HCT116 (cell line): ENCODE measurements at regions not wholly inside any gene's neighbourhood (a gene's known extent, or its start where the extent isn't known, plus 50 kb on each side); places are given as distances from the start of the nearest gene placed in this dataset.

Source experiments
- ATAC-seq: fragments of 200-7000 bp; cut with Tn5 transposase; 2 replicates; pipeline ENCODE4 v1.9.1; 2020; ENCODE audit warnings: mild to moderate bottlenecking, moderate library complexity
- BruUV-seq: library from RNA; stranded (reverse); fragments of 400-500 nt; replicated peaks from 2 replicates; lab custom pipeline; 2021; lab: Mats Ljungman, UMichigan
- CTCF ChIA-PET: fragments of 300-600 bp; sonication (Branson Sonifier 250); formaldehyde crosslinking; loops from one replicate; lab custom pipeline; 2021; ENCODE audit warnings: antibody characterized with exemption; lab: Charles Lee
- POLR2A ChIA-PET: fragments of 300-600, 350-600 bp; sonication (Branson Sonifier 250); formaldehyde crosslinking; loops from one replicate; lab custom pipeline; 2021; ENCODE audit warnings: antibody characterized with exemption; lab: Charles Lee
- RAD21 ChIA-PET, 2 experiments: fragments of 300-600 bp; sonication (Branson Sonifier 250); formaldehyde crosslinking; loops; one replicate each; lab custom pipeline; 2023; ENCODE audit warnings: low total read pairs in 2 of 2; ENCODE audit not compliant: uncharacterized antibody in 2 of 2, unreplicated experiment in 2 of 2, low non-redundant PET in 1 of 2; lab: Charles Lee
- DNase-seq: peaks from one replicate; pipeline ENCODE4 v3.0.0-alpha.2; 2010; ENCODE audit warnings: low read depth, low spot score
- H2AFZ ChIP-seq: fragments of 200-600 bp; shearing (Covaris generic), sonication (generic); 2 replicates; pipeline ENCODE4 v1.6.1; 2017; ENCODE audit warnings: low read depth, mixed run types, mixed read lengths, antibody characterized with exemption, low read length; ENCODE audit not compliant: poor library complexity, severe bottlenecking
- H3K27ac ChIP-seq: 2 replicates; pipeline ENCODE4 v1.5.1; 2012; ENCODE audit warnings: low read depth, low read length
- H3K27me3 ChIP-seq: fragments of 200-600 bp; sonication (generic); 2 replicates; pipeline ENCODE4 v1.6.1; 2016; ENCODE audit warnings: mixed run types, low read length, mixed read lengths; ENCODE audit not compliant: insufficient read depth
- H3K36me3 ChIP-seq, 2 experiments: fragments of 200-500 bp in 1 of 2; fragments of 200-600 bp in 1 of 2; sonication (Bioruptor generic) in 1 of 2; sonication (generic) in 1 of 2; 2 replicates each; pipeline versions ENCODE4 v1.5.1 to v1.6.1; 2014 to 2016; ENCODE audit warnings: low read length in 2 of 2, inconsistent platforms in 1 of 2, mixed read lengths in 1 of 2, mixed run types in 1 of 2; ENCODE audit not compliant: insufficient read depth in 2 of 2, control insufficient read depth in 1 of 2
- H3K4me1 ChIP-seq, 2 experiments: fragments of 200-600 bp in 1 of 2; sonication (generic) in 1 of 2; 2 replicates each; pipeline versions ENCODE4 v1.5.1 to v1.6.1; 2012 to 2017; ENCODE audit warnings: low read length in 2 of 2, inconsistent platforms in 1 of 2, mild to moderate bottlenecking in 1 of 2, mixed read lengths in 1 of 2, mixed run types in 1 of 2, moderate library complexity in 1 of 2; ENCODE audit not compliant: insufficient read depth in 2 of 2, control insufficient read depth in 1 of 2
- H3K4me2 ChIP-seq: fragments of 200-600 bp; sonication (generic); 2 replicates; pipeline ENCODE4 v1.6.1; 2017; ENCODE audit warnings: mixed run types, low read length, mixed read lengths
- H3K4me3 ChIP-seq, 2 experiments: fragments of 200-600 bp in 1 of 2; sonication (generic) in 1 of 2; replicated peaks in 1 of 2; 2 replicates each; pipeline ENCODE4 v1.5.1; 2011 to 2016; ENCODE audit warnings: low read length in 2 of 2, control low read depth in 1 of 2, low read depth in 1 of 2, mild to moderate bottlenecking in 1 of 2, mixed read lengths in 1 of 2, mixed run types in 1 of 2
- H3K79me2 ChIP-seq: fragments of 200-600 bp; sonication (generic); 2 replicates; pipeline ENCODE4 v1.6.1; 2017; ENCODE audit warnings: mild to moderate bottlenecking, mixed run types, low read length, moderate library complexity, mixed read lengths; ENCODE audit not compliant: insufficient read depth
- H3K9ac ChIP-seq: fragments of 200-600 bp; sonication (generic); 2 replicates; pipeline ENCODE4 v1.6.1; 2016; ENCODE audit warnings: low read length, mixed read lengths
- H3K9me2 ChIP-seq: fragments of 200-600 bp; sonication (generic), shearing (Covaris generic); 2 replicates; pipeline ENCODE4 v1.6.1; 2017; ENCODE audit warnings: mixed run types, mild to moderate bottlenecking, moderate library complexity; ENCODE audit not compliant: insufficient read depth
- H3K9me3 ChIP-seq, 2 experiments: fragments of 200-500 bp in 1 of 2; fragments of 200-600 bp in 1 of 2; sonication (Bioruptor generic) in 1 of 2; sonication (generic) in 1 of 2; 2 replicates each; pipeline ENCODE4 v1.6.1; 2014 to 2017; ENCODE audit warnings: low read length in 2 of 2, mixed read lengths in 2 of 2, inconsistent platforms in 1 of 2, low read depth in 1 of 2, mild to moderate bottlenecking in 1 of 2, mixed run types in 1 of 2, moderate library complexity in 1 of 2; ENCODE audit not compliant: control insufficient read depth in 1 of 2, insufficient read depth in 1 of 2
- H4K20me1 ChIP-seq: fragments of 200-600 bp; sonication (generic), shearing (Covaris generic); 2 replicates; pipeline ENCODE4 v1.6.1; 2017; ENCODE audit warnings: mixed run types, mild to moderate bottlenecking, moderate library complexity; ENCODE audit not compliant: insufficient read depth
- ATF3 ChIP-seq: IDR thresholded peaks from 2 replicates; pipeline ENCODE4 v1.6.1; 2012
- CBX3 ChIP-seq: IDR thresholded peaks from 2 replicates; pipeline ENCODE4 v1.6.1; 2012; ENCODE audit warnings: low read depth
- CEBPB ChIP-seq: IDR thresholded peaks from 2 replicates; pipeline ENCODE4 v1.6.1; 2012; ENCODE audit warnings: low read depth
- ELF1 ChIP-seq: IDR thresholded peaks from 2 replicates; pipeline ENCODE4 v1.6.1; 2012; ENCODE audit warnings: low read depth, borderline replicate concordance
- EZH2 ChIP-seq: fragments of 200-600 bp; sonication (generic); IDR thresholded peaks from 2 replicates; pipeline ENCODE4 v1.6.1; 2017; ENCODE audit warnings: antibody characterized with exemption, mixed run types
- EZH2phosphoT487 ChIP-seq: fragments of 200-600 bp; IDR thresholded peaks from 2 replicates; pipeline ENCODE4 v1.6.1; 2018; ENCODE audit warnings: antibody characterized with exemption, borderline replicate concordance
- FOSL1 ChIP-seq: IDR thresholded peaks from 2 replicates; pipeline ENCODE4 v1.6.1; 2012; ENCODE audit warnings: low read depth
- JUND ChIP-seq: IDR thresholded peaks from 2 replicates; pipeline ENCODE4 v1.6.1; 2012
- POLR2A ChIP-seq: IDR thresholded peaks from 2 replicates; pipeline ENCODE4 v1.7.0; 2011; ENCODE audit warnings: borderline replicate concordance; ENCODE audit not compliant: insufficient read depth, insufficient read length; ENCODE audit errors: extremely low read depth
- REST ChIP-seq: IDR thresholded peaks from 2 replicates; pipeline ENCODE4 v1.6.1; 2012; ENCODE audit warnings: low read depth
- SP1 ChIP-seq: IDR thresholded peaks from 2 replicates; pipeline ENCODE4 v1.6.1; 2012; ENCODE audit warnings: low read depth
- SRF ChIP-seq: IDR thresholded peaks from 2 replicates; pipeline ENCODE4 v1.6.1; 2012; ENCODE audit warnings: low read depth
- TCF7L2 ChIP-seq: IDR thresholded peaks from 2 replicates; pipeline ENCODE4 v1.7.0; 2011; ENCODE audit warnings: borderline replicate concordance, inconsistent platforms; ENCODE audit not compliant: insufficient read depth, insufficient read length; ENCODE audit errors: extremely low read depth
- YY1 ChIP-seq: IDR thresholded peaks from 2 replicates; pipeline ENCODE4 v1.6.1; 2011; ENCODE audit warnings: low read length, low read depth, moderate library complexity, mild to moderate bottlenecking; ENCODE audit not compliant: insufficient replicate concordance; ENCODE audit errors: extremely low read depth
- ZFX ChIP-seq: fragments of 450-650 bp; IDR thresholded peaks from 2 replicates; pipeline ENCODE4 v1.6.1; 2017
- ZNF274 ChIP-seq: fragments of 200-500 bp; sonication (Bioruptor generic); IDR thresholded peaks from 2 replicates; pipeline ENCODE4 v1.6.1; 2014; ENCODE audit warnings: mild to moderate bottlenecking, low read depth, low read length, inconsistent platforms
- intact Hi-C: fragments of 100-400 bp; cut with micrococcal nuclease; formaldehyde crosslinking; loops from 2 replicates; pipeline ENCODE4 v1.10.0; 2022
- TF ChIP-seq, protein P1 (sequence below): IDR thresholded peaks from 2 replicates; pipeline ENCODE4 v1.6.1; 2011; ENCODE audit warnings: mild to moderate bottlenecking, low read length, moderate library complexity; ENCODE audit not compliant: insufficient replicate concordance; ENCODE audit errors: extremely low read depth

GRCh38 chr2:45311559-45311958 is 299.5 kb downstream of the SRBD1 start:
- H2AFZ ChIP-seq, result no peak overlapping the region
- no peaks in the 10 kb centered on the region for H3K9me2 ChIP-seq
- H3K4me2 ChIP-seq, result no peak overlapping the region
- H3K4me1 ChIP-seq, result no peaks in the 10 kb centered on the region
- H3K27me3 ChIP-seq, result no peaks in the 10 kb centered on the region
- no peaks in the 10 kb centered on the region for H4K20me1 ChIP-seq
- CTCF ChIA-PET, result no interaction called here
- no peak overlapping the region for H3K27ac ChIP-seq
- intact Hi-C loops, result no loop called here
- H3K4me3 ChIP-seq, result no peak overlapping the region
- DNase-seq (no peak), ATAC-seq (no peak)
- RAD21 ChIA-PET, result no interaction called here
- H3K36me3 ChIP-seq, result no peaks in the 10 kb centered on the region
- no peaks in the 10 kb centered on the region for H3K9me3 ChIP-seq
- H3K9ac ChIP-seq, result no peak overlapping the region
- POLR2A ChIA-PET, result no interaction called here
- no peak for TF ChIP-seq ELF1
- TF ChIP-seq REST, result no peak
- no peak for TF ChIP-seq TCF7L2
- no peak for TF ChIP-seq SRF
- no peak for TF ChIP-seq YY1
- no peak for TF ChIP-seq ZNF274
- TF ChIP-seq ATF3, result no peak
- TF ChIP-seq ZFX, result no peak
- no peak for TF ChIP-seq FOSL1
- no peak for TF ChIP-seq CEBPB
- no peak for TF ChIP-seq EZH2phosphoT487
- TF ChIP-seq CBX3, result no peak
- no peak for TF ChIP-seq EZH2
- TF ChIP-seq, protein P1, sequence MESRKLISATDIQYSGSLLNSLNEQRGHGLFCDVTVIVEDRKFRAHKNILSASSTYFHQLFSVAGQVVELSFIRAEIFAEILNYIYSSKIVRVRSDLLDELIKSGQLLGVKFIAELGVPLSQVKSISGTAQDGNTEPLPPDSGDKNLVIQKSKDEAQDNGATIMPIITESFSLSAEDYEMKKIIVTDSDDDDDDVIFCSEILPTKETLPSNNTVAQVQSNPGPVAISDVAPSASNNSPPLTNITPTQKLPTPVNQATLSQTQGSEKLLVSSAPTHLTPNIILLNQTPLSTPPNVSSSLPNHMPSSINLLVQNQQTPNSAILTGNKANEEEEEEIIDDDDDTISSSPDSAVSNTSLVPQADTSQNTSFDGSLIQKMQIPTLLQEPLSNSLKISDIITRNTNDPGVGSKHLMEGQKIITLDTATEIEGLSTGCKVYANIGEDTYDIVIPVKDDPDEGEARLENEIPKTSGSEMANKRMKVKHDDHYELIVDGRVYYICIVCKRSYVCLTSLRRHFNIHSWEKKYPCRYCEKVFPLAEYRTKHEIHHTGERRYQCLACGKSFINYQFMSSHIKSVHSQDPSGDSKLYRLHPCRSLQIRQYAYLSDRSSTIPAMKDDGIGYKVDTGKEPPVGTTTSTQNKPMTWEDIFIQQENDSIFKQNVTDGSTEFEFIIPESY, result no peak
- TF ChIP-seq JUND, result no peak
- no peak for TF ChIP-seq POLR2A
- no peak for TF ChIP-seq SP1
- BruUV-seq, result no TSS peak
- no peaks in the 10 kb centered on the region for H3K79me2 ChIP-seq
